Ascending aorta (tissue), 2 donors: ENCODE measurements at regions not wholly inside any gene's neighbourhood (a gene's known extent, or its start where the extent isn't known, plus 50 kb on each side); places are given as distances from the start of the nearest gene placed in this dataset.
"Not testable (repeated sequence)": the region's sequence is repeated elsewhere in the genome, so short reads cannot be mapped to it uniquely, and the experiment has no call there.

ENCODE experiments used
- DNase-seq, 2 donors: peaks; one replicate each; pipeline ENCODE4 v3.0.0-alpha.2; 2019; ENCODE audit warnings: low spot score in 2 of 2
- H3K27ac ChIP-seq, 2 donors: fragments of 200-600 bp; sonication (generic); one replicate each; pipeline ENCODE4 v1.5.1; 2016 to 2017; ENCODE audit warnings: mild to moderate bottlenecking in 1 of 2
- H3K27me3 ChIP-seq: fragments of 200-600 bp; sonication (generic); one replicate; pipeline ENCODE4 v1.5.1; 2017
- H3K36me3 ChIP-seq, 2 donors: fragments of 200-600 bp; sonication (generic); one replicate each; pipeline ENCODE4 v1.5.1; 2016
- H3K4me1 ChIP-seq, 2 donors: fragments of 200-600 bp; sonication (generic); one replicate each; pipeline ENCODE4 v1.5.1; 2016 to 2017; ENCODE audit warnings: mild to moderate bottlenecking in 1 of 2
- H3K4me3 ChIP-seq, 2 donors: fragments of 200-600 bp; sonication (generic); one replicate each; pipeline ENCODE4 v1.5.1; 2016 to 2017; ENCODE audit warnings: mild to moderate bottlenecking in 1 of 2
- H3K9me3 ChIP-seq, 2 donors: fragments of 200-600 bp; sonication (generic); one replicate each; pipeline ENCODE4 v1.5.1; 2016
- intact Hi-C: fragments of 100-400 bp; cut with DNase I; formaldehyde crosslinking; loops from one replicate; pipeline ENCODE4 v1.15.1; 2023
- TF ChIP-seq, protein P1 (sequence below), 3 experiments: fragments of 200-600 bp in 2 of 3; fragments of 450-650 bp in 1 of 3; sonication (generic) in 2 of 3; IDR thresholded peaks; one replicate each; pipeline ENCODE4 v1.5.1; 2016 to 2019; ENCODE audit warnings: antibody characterized with exemption in 3 of 3, mild to moderate bottlenecking in 1 of 3, moderate library complexity in 1 of 3

DNA sequence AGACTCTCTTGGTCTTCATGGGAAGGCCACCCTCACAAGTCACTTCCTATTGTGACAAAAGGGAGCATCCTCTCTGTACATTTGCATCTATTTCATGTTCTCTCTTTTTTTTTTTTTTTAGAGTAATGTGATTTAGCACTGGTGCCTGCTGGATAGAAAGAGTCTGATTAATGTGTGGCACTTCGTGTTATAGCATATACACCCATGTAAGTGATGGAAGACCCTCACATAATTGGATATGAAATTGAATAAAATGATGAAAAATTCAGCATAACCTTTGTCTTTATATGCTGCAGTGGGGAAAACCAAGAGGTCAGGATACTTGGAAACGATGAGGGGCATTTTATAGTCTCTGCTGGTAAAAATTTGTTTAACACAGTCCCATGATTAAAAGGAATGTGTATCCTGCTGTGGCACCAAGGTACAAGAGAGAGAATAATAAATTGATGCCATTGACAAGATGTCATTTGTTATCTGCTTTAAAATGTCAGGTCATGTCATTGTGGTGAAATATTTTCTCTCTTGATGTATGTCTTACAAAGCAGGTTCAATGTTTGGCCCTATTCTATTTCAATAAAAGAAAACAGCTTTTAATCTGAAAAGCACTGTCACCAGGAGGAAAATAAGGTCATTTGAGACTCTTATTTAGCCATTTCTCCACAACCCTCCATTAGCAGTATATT is 1115.4 kb downstream of the STPG2 start:
- Histone ChIP-seq H3K36me3 (no peaks in the 10 kb centered on the region), H3K27ac (no peak overlapping the region), H3K27me3 (no peaks in the 10 kb centered on the region), H3K4me3 (no peak overlapping the region), H3K4me1 (no peaks in the 10 kb centered on the region), H3K9me3 (no peaks in the 10 kb centered on the region)
- TF ChIP-seq, protein P1, sequence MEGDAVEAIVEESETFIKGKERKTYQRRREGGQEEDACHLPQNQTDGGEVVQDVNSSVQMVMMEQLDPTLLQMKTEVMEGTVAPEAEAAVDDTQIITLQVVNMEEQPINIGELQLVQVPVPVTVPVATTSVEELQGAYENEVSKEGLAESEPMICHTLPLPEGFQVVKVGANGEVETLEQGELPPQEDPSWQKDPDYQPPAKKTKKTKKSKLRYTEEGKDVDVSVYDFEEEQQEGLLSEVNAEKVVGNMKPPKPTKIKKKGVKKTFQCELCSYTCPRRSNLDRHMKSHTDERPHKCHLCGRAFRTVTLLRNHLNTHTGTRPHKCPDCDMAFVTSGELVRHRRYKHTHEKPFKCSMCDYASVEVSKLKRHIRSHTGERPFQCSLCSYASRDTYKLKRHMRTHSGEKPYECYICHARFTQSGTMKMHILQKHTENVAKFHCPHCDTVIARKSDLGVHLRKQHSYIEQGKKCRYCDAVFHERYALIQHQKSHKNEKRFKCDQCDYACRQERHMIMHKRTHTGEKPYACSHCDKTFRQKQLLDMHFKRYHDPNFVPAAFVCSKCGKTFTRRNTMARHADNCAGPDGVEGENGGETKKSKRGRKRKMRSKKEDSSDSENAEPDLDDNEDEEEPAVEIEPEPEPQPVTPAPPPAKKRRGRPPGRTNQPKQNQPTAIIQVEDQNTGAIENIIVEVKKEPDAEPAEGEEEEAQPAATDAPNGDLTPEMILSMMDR (IDR thresholded peaks at IDR 0.05) = no peak
- intact Hi-C loops = no loop called here
- no peak for DNase-seq

DNA sequence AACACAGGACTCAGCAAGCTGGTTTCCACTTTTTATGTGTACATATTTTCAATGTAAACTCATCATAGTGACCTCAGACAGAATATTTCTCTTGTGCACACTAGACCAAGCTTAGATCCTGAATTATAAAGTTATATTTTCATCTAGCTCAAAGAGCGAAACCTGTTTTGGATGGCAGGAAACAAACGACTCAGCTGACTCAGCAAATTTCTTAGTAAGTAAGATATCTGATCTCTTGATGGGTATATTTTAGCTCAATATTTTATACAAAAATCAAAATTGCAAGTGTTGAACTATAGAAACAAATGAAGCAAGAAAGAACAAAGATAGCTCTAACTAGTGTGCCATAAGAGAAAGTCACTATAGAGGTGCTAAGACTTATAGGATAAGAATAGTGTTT is 1114.5 kb downstream of the STPG2 start:
- Histone ChIP-seq H3K4me1 (no peaks in the 10 kb centered on the region), H3K27ac (no peak overlapping the region), H3K36me3 (no peaks in the 10 kb centered on the region), H3K9me3 (no peaks in the 10 kb centered on the region), H3K4me3 (no peak overlapping the region), H3K27me3 (no peaks in the 10 kb centered on the region)
- DNase-seq = no peak
- TF ChIP-seq, protein P1 (IDR thresholded peaks at IDR 0.05) = no peak
- intact Hi-C loops = no loop called here

DNA sequence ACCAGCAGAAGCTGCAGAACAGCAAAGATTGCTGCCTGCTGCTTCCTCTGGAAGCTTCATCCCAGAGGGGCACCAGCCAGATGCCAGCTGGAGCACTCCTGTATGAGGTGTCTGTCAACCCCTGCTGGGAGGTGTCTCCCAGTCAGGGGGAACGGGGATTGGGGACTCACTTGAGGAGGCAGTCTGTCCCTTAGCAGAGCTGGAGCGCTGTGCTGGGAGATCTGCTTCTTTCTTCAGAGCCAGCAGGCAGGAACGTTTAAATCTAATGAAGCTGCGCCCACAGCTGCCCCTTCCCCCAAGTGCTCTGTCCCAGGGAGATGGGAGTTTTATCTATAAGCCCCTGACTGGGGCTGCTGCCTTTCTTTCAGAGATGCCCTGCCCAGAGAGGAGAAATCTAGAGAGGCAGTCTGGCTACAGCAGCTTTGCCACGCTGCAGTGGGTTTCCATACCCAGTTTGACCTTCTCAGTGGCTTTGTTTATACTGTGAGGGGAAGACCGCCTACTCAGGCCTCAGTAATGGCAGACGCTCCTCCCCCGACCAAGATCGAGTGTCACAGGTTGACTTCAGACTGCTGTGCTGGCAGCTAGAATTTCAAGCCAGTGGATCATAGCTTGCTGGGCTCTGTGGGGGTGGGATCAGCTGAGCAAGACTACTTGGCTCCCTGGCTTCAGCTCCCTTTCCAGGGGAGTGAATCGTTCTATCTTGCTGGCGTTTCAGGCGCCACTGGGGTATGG is 1105.7 kb downstream of the STPG2 start:
- H3K9me3 ChIP-seq, intact Hi-C loops, H3K27me3 ChIP-seq, H3K4me1 ChIP-seq, DNase-seq, H3K27ac ChIP-seq, H3K36me3 ChIP-seq, H3K4me3 ChIP-seq: not testable (repeated sequence)

- TF ChIP-seq, protein P1 (IDR thresholded peaks at IDR 0.05) = no peak
- intact Hi-C loops = no loop called here
- no peaks in the 10 kb centered on the region for H3K36me3 ChIP-seq
- no peaks in the 10 kb centered on the region for H3K27me3 ChIP-seq
- no peak overlapping the region for H3K4me3 ChIP-seq
- H3K27ac ChIP-seq = no peak overlapping the region
- no peak for DNase-seq
- no peaks in the 10 kb centered on the region for H3K4me1 ChIP-seq
- H3K9me3 ChIP-seq = no peaks in the 10 kb centered on the region
These were observed 1105.1 kb downstream of the STPG2 start for GRCh38 chr4:97038146-97038516.

DNA sequence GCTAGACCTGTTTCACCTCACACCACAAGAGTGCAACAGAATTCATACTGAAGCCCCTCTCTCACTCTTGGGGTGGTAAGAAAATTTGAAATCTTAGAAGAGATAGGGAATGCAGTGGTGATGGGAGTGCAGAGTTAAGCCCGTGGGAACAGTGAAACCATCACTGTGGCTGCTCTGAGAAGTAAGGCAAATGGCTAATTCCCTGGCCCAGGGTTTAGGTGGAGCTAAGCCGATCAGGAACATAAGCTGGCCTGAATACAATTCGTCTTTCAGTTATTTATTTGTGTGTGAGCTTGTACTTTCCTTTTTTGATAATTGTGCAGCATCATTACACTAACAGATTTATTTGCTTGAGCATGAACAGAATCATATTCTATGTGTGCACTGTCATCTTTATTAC is 1070.6 kb downstream of the STPG2 start:
- DNase-seq = no peak
- TF ChIP-seq, protein P1 (IDR thresholded peaks at IDR 0.05) = no peak
- intact Hi-C loops = no loop called here
- Histone ChIP-seq H3K4me1 (no peaks in the 10 kb centered on the region), H3K4me3 (no peak overlapping the region), H3K27ac (no peak overlapping the region), H3K9me3 (no peaks in the 10 kb centered on the region), H3K36me3 (no peaks in the 10 kb centered on the region), H3K27me3 (no peaks in the 10 kb centered on the region)

- H3K27me3 ChIP-seq = no peaks in the 10 kb centered on the region
- DNase-seq = no peak
- H3K36me3 ChIP-seq = no peaks in the 10 kb centered on the region
- no peak overlapping the region for H3K27ac ChIP-seq
- intact Hi-C loops = no loop called here
- H3K9me3 ChIP-seq = no peaks in the 10 kb centered on the region
- TF ChIP-seq, protein P1 (IDR thresholded peaks at IDR 0.05) = no peak
- H3K4me3 ChIP-seq = no peak overlapping the region
- no peaks in the 10 kb centered on the region for H3K4me1 ChIP-seq
These were observed 1070.1 kb downstream of the STPG2 start for GRCh38 chr4:97073194-97073593.
